HAP-1 (cell line): ENCODE measurements at regions not wholly inside any gene's neighbourhood (a gene's known extent, or its start where the extent isn't known, plus 50 kb on each side); places are given as distances from the start of the nearest gene placed in this dataset.

Experiments
- DNase-seq, 2 experiments: peaks; one replicate each; pipeline ENCODE4 v3.0.0-alpha.2; 2016 to 2020; ENCODE audit warnings: low spot score in 2 of 2
- H3K27me3 ChIP-seq: fragments of 250-450 bp; sonication (Bioruptor Pico); 2 replicates; pipeline ENCODE4 v1.5.1; 2020; ENCODE audit warnings: low read depth, mild to moderate bottlenecking, moderate library complexity
- H3K36me3 ChIP-seq: fragments of 250-450 bp; sonication (Bioruptor Pico); replicated peaks from 2 replicates; pipeline ENCODE4 v1.5.1; 2020; ENCODE audit warnings: mild to moderate bottlenecking
- H3K4me1 ChIP-seq: fragments of 250-450 bp; sonication (Bioruptor Pico); 2 replicates; pipeline ENCODE4 v1.5.1; 2020; ENCODE audit warnings: mild to moderate bottlenecking
- H3K4me3 ChIP-seq: fragments of 250-450 bp; sonication (Bioruptor Pico); 2 replicates; pipeline ENCODE4 v1.5.1; 2020; ENCODE audit warnings: mild to moderate bottlenecking, moderate library complexity
- H3K9me3 ChIP-seq: fragments of 250-450 bp; sonication (Bioruptor Pico); 2 replicates; pipeline ENCODE4 v1.5.1; 2020; ENCODE audit warnings: mild to moderate bottlenecking, moderate library complexity
- in situ Hi-C: fragments of 300-500 bp; cut with MboI; formaldehyde crosslinking; loops from 3 replicates; pipeline ENCODE4 v1.14.3; 2020; ENCODE audit warnings: low sequenced_read_pairs, inconsistent platforms, mixed read lengths

DNA sequence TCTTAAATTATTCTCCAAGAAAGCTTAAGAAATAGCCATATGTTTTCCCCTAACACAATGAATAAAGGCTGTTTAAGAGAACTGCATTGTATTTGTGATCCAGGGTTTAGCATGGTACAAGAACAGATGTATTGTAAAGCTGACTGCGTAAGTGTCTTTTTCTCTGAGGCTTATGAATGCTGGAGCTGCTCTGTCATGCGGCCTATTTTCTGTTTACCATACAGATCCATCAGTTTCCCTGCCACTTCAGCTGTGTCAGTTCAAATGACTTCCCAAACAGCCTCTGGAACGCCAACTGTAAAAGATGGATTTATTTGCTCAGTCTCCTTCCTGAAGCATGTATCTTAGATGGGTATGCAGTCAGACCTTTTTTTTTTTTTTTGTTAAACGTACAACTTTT lies 419.3 kb upstream of the HS3ST5 start:
- DNase-seq: no peak
- Histone ChIP-seq H3K36me3 (no peaks in the 10 kb centered on the region), H3K9me3 (no peaks in the 10 kb centered on the region), H3K27me3 (no peaks in the 10 kb centered on the region), H3K4me1 (no peaks in the 10 kb centered on the region), H3K4me3 (no peak overlapping the region)
- in situ Hi-C loops: no loop called here

DNA sequence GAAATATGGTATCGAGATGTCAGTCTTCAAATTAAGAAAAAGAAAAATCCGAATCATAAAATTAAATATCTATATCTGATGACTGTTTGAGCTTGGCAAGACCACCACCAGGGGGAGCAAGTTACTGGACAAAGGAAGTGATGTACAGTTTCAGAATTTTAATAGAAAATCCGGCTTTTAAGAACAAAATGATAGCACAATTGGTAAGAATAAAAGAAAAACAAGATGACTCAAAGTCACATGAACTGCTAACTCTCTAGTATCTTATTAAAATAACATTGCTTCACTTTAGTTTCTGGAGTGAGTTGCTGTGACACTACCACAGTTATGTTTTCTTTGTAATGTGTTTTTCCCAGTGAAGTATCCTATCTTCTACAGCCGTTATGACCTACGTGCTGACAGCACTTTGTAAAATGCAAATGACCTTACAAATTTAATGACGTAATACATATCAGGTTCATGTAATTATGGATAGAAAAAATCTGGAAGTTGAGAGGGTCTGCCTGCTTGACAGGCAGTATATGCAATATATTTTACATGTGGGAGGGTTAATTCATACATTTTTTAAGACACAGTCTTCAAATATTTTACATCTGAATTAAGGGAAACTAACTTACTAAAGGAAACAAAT lies 405.3 kb upstream of the HS3ST5 start:
- DNase-seq: peak; percentile 50 to 83
- Histone ChIP-seq H3K36me3 (no peaks in the 10 kb centered on the region), H3K27me3 (no peaks in the 10 kb centered on the region), H3K4me1 (peaks cover 10% of the 10 kb centered on the region), H3K9me3 (no peaks in the 10 kb centered on the region), H3K4me3 (no peak overlapping the region)
- in situ Hi-C loops: no loop called here

DNA sequence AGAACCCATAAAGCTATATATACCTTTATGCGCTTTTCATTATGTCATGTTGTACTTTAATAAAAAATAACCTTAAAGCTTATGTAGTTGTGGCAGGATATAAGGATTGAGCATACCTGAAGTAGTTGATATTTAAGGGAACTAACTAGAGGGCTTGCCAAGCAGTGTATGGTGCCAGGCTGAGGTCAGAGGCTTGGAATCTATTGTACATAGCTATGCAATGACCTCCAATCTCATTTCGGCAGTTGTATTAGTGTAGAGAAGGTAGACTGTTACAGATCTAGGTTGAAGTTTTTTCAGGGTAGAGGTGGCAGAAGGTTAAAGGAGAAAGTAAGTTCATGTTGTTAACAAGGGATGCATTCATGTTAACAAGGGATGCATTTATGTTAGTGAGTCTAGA lies 397.7 kb upstream of the HS3ST5 start:
- H3K9me3 ChIP-seq: no peaks in the 10 kb centered on the region

DNA sequence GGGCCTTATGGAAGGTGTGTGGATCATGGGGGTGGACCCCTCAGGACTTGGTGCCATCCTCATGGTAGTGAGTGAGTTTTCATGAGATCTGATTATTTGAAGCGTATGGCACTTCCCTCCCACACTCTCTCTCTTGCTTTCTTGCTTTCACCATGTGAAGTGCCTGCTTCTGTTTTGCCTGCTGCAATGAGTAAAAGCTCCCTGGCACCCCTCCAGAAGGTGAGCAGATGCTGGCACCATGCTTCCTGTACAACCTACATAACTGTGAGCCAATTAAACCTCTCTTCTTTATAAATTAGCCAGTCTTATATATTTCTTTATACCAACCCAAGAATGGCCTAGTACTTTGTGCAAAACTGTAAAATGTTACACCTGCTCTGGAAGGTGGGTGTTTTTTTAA lies 396.8 kb upstream of the HS3ST5 start:
- no peaks in the 10 kb centered on the region for H3K36me3 ChIP-seq
- DNase-seq: no peak
- in situ Hi-C loops: no loop called here

More for the DNA sequence above, 397.7 kb upstream of the HS3ST5 start:
- no peak for DNase-seq
- Histone ChIP-seq H3K36me3 (no peaks in the 10 kb centered on the region), H3K4me1 (no peaks in the 10 kb centered on the region), H3K4me3 (no peak overlapping the region), H3K27me3 (no peaks in the 10 kb centered on the region)
- in situ Hi-C loops: no loop called here

DNA sequence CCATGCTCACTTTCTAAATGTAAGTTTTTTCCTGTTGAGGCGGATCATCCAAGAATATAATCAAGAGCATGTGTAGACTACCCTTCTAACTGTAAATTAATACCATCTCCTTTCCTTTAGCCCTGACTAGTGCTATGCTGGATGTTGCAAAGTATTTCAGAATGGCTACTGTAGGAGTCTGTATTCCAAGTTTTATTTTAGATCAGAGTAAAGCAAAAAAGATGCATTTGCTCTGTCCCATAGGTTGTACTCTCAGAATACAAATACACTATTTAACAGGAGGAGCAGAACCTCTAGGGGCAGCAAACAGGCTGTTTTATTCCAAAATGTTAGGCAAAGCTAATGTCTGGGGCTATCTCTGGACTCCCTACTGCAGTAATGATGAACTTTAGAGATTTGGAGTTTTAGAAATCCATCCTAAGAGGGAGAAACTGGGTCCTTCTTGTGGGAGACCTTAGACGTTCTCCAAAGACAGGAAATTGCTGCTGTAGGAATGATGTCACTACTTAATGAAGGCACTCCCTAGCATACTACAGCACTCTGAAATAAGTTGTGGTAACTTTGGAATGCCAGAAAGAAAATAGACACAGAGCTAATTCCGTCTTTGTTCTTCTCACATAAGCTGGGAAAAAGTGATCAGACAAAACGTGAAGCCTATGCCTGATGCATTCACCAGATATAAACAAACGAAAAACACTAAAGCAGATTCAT lies 392.4 kb upstream of the HS3ST5 start:
- in situ Hi-C loops: no loop called here
- Histone ChIP-seq H3K4me1 (no peaks in the 10 kb centered on the region), H3K27me3 (no peaks in the 10 kb centered on the region), H3K36me3 (no peaks in the 10 kb centered on the region), H3K9me3 (no peaks in the 10 kb centered on the region), H3K4me3 (no peak overlapping the region)
- no peak for DNase-seq

More for the DNA sequence above, 396.8 kb upstream of the HS3ST5 start:
- Histone ChIP-seq H3K4me3 (no peak overlapping the region), H3K27me3 (no peaks in the 10 kb centered on the region), H3K4me1 (no peaks in the 10 kb centered on the region), H3K9me3 (no peaks in the 10 kb centered on the region)

DNA sequence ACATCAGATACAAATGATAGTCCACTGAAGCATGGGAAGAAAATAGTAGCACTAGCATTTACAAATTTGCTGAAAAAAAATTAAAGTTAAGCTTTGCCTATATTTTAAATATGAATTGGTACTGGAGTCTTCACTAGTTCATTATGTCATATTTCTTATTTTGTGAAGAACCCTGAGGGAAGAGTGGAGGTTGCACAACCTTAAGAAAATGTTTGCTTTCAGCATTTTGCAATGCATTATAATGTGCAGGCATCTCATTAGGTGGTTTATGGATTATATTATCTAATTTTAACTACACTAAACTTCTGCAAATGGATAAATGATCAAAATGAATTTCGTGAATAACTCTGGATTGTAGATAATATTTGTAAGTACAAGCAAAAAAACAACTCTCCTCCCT lies 390.8 kb upstream of the HS3ST5 start:
- in situ Hi-C loops: no loop called here
- no peak for DNase-seq
- no peaks in the 10 kb centered on the region for H3K36me3 ChIP-seq
- H3K4me1 ChIP-seq: no peaks in the 10 kb centered on the region
- no peaks in the 10 kb centered on the region for H3K9me3 ChIP-seq
- H3K4me3 ChIP-seq: no peak overlapping the region
- H3K27me3 ChIP-seq: no peaks in the 10 kb centered on the region

DNA sequence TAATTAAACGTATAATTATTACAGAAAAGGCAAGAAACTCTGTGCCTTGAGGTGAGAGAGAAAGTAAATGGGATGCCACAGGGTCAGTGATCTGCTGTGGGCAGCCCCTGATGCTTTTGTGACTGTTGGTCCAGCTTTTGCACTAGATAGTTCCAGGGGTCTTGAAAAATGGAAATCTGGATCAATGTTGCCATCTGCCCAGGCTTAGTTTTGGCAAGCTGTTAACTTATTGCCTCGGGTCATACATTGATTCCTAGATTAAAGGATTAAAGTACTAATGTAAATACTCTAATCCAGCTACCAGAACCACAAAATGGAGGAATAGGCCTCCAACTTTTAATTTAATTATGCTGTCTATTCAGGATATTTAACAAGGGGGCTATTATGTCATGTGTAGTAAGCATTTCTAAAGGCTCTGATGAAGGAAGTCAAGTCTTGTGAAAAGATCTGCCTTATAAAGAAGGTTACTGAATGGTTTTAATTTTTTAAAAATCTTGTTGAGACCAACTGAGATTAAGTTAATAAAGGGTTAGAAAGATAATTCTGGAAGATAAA lies 376.0 kb upstream of the HS3ST5 start:
- no peaks in the 10 kb centered on the region for H3K36me3 ChIP-seq
- H3K9me3 ChIP-seq: no peaks in the 10 kb centered on the region
- no peak overlapping the region for H3K4me3 ChIP-seq
- peaks cover 6% of the 10 kb centered on the region; the same call in 1 of the 2 replicates for H3K27me3 ChIP-seq
- peak; percentile 47 to 97 for DNase-seq
- in situ Hi-C loops: no loop called here
- peaks cover 19% of the 10 kb centered on the region for H3K4me1 ChIP-seq

DNA sequence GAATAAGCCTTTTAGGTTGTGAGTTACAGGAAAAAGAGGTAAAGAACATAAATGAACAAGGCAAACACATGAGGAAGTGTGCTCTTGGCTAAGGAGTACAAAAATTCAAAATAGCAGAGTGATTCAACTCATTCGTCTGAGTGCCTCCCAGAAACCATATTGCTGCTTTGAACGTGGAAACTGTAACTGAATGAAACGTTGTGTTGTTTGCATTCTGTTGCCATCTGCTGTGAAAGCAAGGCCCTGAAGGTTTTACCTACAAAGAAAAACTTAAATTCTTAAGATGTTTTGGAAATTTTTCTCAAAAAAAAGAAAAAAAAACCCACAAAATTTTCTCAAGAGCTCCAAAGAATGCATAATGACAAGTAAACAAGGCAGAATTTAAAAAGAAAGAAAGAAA lies 375.4 kb upstream of the HS3ST5 start:
- Histone ChIP-seq H3K27me3 (peaks cover 6% of the 10 kb centered on the region), H3K4me1 (peaks cover 19% of the 10 kb centered on the region), H3K36me3 (no peaks in the 10 kb centered on the region), H3K4me3 (no peak overlapping the region), H3K9me3 (no peaks in the 10 kb centered on the region)
- DNase-seq: no peak
- in situ Hi-C loops: no loop called here

DNA sequence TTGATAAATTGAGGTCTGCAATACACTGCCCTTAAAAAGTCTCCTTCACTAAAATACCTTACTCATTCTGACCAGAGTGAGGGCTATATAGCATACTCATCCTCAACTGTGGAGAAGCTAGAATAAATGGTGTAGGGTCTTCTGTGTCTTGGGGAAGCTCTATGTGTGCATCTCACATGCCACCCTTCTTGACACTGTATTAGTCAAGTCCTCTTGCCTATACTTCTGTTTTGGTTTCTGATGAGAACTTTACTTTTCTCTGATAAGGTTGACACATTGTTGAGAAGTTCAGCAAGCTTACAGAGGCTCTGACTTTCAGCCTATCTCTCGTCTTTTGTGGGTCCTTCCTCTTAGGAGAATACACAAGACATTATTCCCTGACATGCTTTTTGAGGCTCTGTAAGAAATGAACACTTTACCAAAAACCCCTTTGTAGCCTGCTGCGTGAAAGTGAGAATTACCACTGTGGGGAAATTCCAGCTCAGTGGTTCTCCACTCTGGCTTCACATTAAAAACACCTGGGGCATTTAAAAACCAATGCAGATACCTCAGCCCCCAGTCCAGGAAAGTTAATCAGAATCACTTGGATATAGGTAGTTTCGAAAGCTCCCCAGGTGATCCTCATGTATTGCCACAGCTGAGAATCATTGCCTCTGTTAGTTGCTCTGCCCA lies 372.1 kb upstream of the HS3ST5 start:
- Histone ChIP-seq H3K9me3 (no peaks in the 10 kb centered on the region), H3K36me3 (no peaks in the 10 kb centered on the region), H3K4me1 (peaks cover 19% of the 10 kb centered on the region), H3K4me3 (no peak overlapping the region), H3K27me3 (peaks cover 6% of the 10 kb centered on the region)
- DNase-seq: no peak
- in situ Hi-C loops: no loop called here

DNA sequence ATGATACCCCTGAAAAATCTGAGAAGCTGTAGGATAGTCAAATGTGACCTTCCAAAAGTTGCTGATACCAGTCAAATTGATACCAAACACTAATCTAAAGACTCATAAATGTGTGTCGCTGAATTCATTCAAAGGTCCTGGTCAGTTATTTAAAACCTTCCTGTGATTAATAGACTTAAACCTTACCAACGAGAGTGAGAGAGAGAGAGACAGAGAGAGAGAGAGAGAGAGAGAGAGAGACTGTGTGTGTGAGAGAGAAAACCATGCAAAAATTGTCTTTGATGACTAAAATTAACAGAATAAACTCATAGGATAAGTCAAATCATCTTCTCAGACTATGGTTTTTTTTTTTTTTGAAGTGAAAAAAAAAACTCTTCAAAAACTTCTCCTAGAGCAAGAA lies 370.9 kb upstream of the HS3ST5 start:
- H3K27me3 ChIP-seq: peaks cover 6% of the 10 kb centered on the region
- in situ Hi-C loops: no loop called here
- DNase-seq: no peak
- no peaks in the 10 kb centered on the region for H3K36me3 ChIP-seq
- peaks cover 9% of the 10 kb centered on the region for H3K4me1 ChIP-seq
- H3K9me3 ChIP-seq: no peaks in the 10 kb centered on the region
- no peak overlapping the region for H3K4me3 ChIP-seq

DNA sequence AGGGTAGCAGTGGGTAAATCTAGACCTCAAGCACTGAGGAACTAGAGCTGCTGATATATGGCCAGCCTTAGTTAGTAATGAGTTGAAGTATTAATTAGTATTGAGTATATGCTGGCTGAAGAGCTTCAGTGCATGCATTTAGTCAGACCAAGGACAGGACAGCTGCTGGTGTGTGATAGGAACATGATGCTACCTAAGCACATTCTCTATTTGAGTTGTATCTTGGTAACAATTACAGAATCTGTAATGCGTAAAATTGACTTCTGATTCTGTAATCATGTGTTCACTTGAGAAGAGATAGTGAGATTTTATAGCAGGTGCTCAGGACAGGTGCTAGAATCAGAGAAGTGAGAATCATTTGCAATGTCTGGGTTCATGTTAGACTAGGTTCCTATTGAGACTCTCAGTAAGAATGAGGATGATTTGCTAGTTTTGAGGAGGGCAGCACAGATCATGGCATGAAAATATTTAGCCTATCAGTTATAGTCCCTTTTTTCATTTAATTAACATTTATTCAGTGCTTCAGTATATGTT lies 369.4 kb upstream of the HS3ST5 start:
- DNase-seq: no peak
- Histone ChIP-seq H3K9me3 (no peaks in the 10 kb centered on the region), H3K36me3 (no peaks in the 10 kb centered on the region), H3K27me3 (peaks cover 6% of the 10 kb centered on the region), H3K4me3 (no peak overlapping the region), H3K4me1 (peaks cover 8% of the 10 kb centered on the region)
- in situ Hi-C loops: no loop called here

DNA sequence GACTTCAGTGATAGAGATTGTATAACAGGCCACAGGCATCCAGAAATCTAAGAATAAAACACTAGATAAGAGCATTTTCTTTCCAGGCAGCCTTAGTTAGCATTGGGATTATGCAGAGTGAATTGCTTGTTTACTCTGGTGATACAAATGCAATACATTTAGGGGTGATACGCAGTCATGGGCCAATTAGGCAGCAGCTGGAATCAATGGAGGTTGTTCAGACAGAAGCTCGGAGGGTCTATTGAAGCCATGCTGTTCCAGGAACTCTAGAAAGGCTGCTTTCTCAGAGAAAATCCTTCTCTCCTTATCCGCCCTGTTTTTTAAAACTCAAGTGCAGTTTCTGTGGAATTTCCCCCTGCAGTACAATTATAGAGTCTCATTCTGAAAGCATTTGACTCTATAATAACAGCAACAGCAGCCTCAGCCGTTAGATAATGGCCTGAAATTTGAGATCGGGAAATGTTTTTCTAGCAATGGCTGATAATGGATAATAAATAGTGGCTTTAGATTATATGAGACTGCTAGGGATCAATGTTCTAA lies 364.3 kb upstream of the HS3ST5 start:
- peaks cover 6% of the 10 kb centered on the region for H3K4me1 ChIP-seq
- no peaks in the 10 kb centered on the region for H3K36me3 ChIP-seq
- peak; percentile 55 to 67 for DNase-seq
- in situ Hi-C loops: no loop called here
- H3K9me3 ChIP-seq: no peaks in the 10 kb centered on the region
- no peaks in the 10 kb centered on the region for H3K27me3 ChIP-seq
- H3K4me3 ChIP-seq: no peak overlapping the region

DNA sequence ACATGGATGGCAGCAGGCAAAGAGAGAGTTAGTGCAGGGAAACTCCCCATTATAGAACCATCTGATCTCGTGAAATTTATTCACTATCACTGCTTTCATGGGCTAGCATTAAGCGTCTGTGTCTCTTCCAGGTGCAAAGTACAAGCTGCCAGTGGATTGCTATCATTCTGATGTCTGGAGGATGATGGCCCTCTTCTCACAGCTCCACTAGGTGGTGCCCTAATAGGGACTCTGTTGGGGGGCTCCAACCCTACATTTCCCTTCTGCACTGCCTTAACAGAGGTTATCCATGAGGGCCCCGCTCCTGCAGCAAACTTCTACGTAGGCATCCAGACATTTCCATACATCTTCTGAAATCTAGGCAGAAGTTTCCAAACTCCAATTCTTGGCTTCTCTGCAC lies 347.8 kb upstream of the HS3ST5 start:
- Histone ChIP-seq H3K36me3 (no peaks in the 10 kb centered on the region), H3K27me3 (no peaks in the 10 kb centered on the region), H3K4me1 (no peaks in the 10 kb centered on the region), H3K9me3 (no peaks in the 10 kb centered on the region), H3K4me3 (no peak overlapping the region)
- in situ Hi-C loops: no loop called here
- DNase-seq: no peak

DNA sequence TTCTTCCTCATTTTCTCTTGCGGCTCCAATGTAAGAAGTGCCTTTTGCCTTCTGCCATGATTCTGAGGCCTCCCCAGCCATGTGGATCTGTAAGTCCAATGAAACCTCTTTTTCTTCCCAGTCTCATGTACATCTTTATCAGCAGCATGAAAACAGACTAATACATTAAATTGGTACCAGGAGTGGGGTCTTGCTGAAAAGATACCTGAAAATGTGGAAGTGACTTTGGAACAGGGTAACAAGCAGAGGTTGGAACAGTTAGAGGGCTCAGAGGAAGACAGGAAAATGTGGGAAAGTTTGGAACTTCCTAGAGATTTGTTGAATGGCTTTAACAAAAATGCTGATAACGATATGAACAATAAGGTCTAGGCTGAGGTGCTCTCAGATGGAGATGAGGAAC lies 316.7 kb upstream of the HS3ST5 start:
- Histone ChIP-seq H3K9me3 (no peaks in the 10 kb centered on the region), H3K4me1 (no peaks in the 10 kb centered on the region), H3K4me3 (no peak overlapping the region), H3K27me3 (no peaks in the 10 kb centered on the region), H3K36me3 (no peaks in the 10 kb centered on the region)
- in situ Hi-C loops: no loop called here
- DNase-seq: no peak
